GM21390 (cell line): ENCODE measurements at regions not wholly inside any gene's neighbourhood (a gene's known extent, or its start where the extent isn't known, plus 50 kb on each side); places are given as distances from the start of the nearest gene placed in this dataset.

ENCODE experiments used
- ATAC-seq: cut with Tn5 transposase; IDR thresholded peaks from one replicate; pipeline ENCODE4 v1.9.1; 2021; ENCODE audit not compliant: unreplicated experiment

GRCh38 chr19:16022251-16022650 lies 54.0 kb upstream of the TPM4 start:
- no peak for ATAC-seq

GRCh38 chr19:16022681-16023080 lies 53.6 kb upstream of the TPM4 start:
- ATAC-seq = no peak

- ATAC-seq = no peak
Measured at GRCh38 chr19:16023146-16023915, 53.0 kb upstream of the TPM4 start.

- ATAC-seq = no peak
Measured at GRCh38 chr19:16024266-16025107, 51.8 kb upstream of the TPM4 start.

- ATAC-seq = no peak
Measured at GRCh38 chr19:16025108-16026101, 50.9 kb upstream of the TPM4 start.

- ATAC-seq = no peak
Measured at GRCh38 chr19:16026131-16026530, 50.2 kb upstream of the TPM4 start.
